HL-60 (cell line): ENCODE measurements at regions not wholly inside any gene's neighbourhood (a gene's known extent, or its start where the extent isn't known, plus 50 kb on each side); places are given as distances from the start of the nearest gene placed in this dataset.

Source experiments
- DNase-seq, 2 experiments: peaks; one replicate each; pipeline ENCODE4 v3.0.0-alpha.2; 2010 to 2020; ENCODE audit warnings: low read depth in 1 of 2, low spot score in 1 of 2
- H3K27ac ChIP-seq: fragments of 250-450 bp; sonication (Bioruptor Pico); replicated peaks from 2 replicates; pipeline ENCODE4 v1.5.1; 2020; ENCODE audit warnings: mild to moderate bottlenecking, moderate library complexity
- H3K27me3 ChIP-seq: fragments of 250-450 bp; sonication (Bioruptor Pico); 2 replicates; pipeline ENCODE4 v1.5.1; 2021; ENCODE audit warnings: mild to moderate bottlenecking, moderate library complexity; ENCODE audit not compliant: insufficient read depth, poor library complexity, severe bottlenecking
- H3K4me3 ChIP-seq: replicated peaks from 2 replicates; pipeline ENCODE4 v1.5.1; 2011; ENCODE audit warnings: mild to moderate bottlenecking, control low read depth, low read length; ENCODE audit not compliant: insufficient read depth
- GABPA ChIP-seq: IDR thresholded peaks from 2 replicates; pipeline ENCODE4 v1.6.1; 2012; ENCODE audit warnings: low read depth
- POLR2AphosphoS5 ChIP-seq: IDR thresholded peaks from 2 replicates; pipeline ENCODE4 v1.6.1; 2012; ENCODE audit warnings: low read depth
- SPI1 ChIP-seq: IDR thresholded peaks from 2 replicates; pipeline ENCODE4 v1.6.1; 2012; ENCODE audit warnings: low read depth, mild to moderate bottlenecking, borderline replicate concordance
- TF ChIP-seq, protein P1 (sequence below): IDR thresholded peaks from 2 replicates; pipeline ENCODE4 v1.6.1; 2012; ENCODE audit warnings: low read depth; ENCODE audit not compliant: insufficient replicate concordance
- TF ChIP-seq, protein P2 (sequence below): IDR thresholded peaks from one replicate; pipeline ENCODE4 v1.5.1; 2011; ENCODE audit warnings: low read length, control low read depth, inconsistent platforms; ENCODE audit not compliant: insufficient read depth

DNA sequence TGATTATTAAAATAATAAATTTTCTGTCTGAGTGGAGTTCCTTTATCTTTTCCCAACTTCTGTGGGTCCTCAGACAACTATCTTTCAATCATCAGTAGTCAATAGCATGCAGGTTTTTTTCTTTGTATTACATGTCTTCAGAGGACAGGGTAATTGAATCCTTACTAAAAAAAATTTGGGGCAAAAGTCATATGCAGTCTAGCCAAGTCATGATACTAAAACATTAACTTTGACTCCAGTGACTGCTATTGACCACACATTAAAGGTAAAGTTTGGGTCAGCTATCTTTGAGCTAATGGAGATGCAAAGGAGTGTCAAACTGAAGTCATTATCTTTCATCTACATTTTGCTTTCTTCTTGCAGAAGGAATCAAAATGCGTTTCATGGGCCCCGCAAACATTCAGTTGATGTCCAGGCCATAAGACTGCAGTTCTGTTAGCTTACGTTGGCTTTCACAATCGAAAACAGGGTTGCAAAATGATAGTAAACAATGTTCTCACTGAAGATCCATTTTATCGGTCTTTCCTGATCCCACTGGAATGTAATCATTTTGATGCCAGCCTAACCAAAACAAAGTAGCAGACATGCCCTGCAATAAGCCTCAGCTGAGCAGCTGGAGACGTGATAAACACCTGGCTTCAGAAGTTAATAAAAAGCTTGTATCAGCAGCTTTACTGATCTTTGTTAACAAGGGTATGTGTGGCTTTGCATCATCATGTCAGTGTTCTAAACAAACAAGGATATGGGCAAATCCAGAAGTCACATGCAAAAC lies 186.1 kb upstream of the PRLR start:
- Histone ChIP-seq H3K27me3 (no peaks in the 10 kb centered on the region), H3K27ac (no peak overlapping the region), H3K4me3 (no peak overlapping the region)
- no peak for DNase-seq
- TF ChIP-seq SPI1, result no peak
- TF ChIP-seq GABPA, result no peak
- TF ChIP-seq POLR2AphosphoS5, result no peak

GRCh38 chr5:35415309-35415708 lies 185.0 kb upstream of the PRLR start:
- no peak for DNase-seq
- no peaks in the 10 kb centered on the region for H3K27me3 ChIP-seq

GRCh38 chr5:35409361-35409760 lies 179.1 kb upstream of the PRLR start:
- H3K27me3 ChIP-seq, result no peaks in the 10 kb centered on the region
- no peak overlapping the region for H3K27ac ChIP-seq
- DNase-seq, result no peak
- no peak overlapping the region for H3K4me3 ChIP-seq
- TF ChIP-seq SPI1, result no peak

More at GRCh38 chr5:35415309-35415708, 185.0 kb upstream of the PRLR start:
- TF ChIP-seq POLR2AphosphoS5 (no peak), GABPA (no peak), SPI1 (no peak)
- TF ChIP-seq, protein P1, sequence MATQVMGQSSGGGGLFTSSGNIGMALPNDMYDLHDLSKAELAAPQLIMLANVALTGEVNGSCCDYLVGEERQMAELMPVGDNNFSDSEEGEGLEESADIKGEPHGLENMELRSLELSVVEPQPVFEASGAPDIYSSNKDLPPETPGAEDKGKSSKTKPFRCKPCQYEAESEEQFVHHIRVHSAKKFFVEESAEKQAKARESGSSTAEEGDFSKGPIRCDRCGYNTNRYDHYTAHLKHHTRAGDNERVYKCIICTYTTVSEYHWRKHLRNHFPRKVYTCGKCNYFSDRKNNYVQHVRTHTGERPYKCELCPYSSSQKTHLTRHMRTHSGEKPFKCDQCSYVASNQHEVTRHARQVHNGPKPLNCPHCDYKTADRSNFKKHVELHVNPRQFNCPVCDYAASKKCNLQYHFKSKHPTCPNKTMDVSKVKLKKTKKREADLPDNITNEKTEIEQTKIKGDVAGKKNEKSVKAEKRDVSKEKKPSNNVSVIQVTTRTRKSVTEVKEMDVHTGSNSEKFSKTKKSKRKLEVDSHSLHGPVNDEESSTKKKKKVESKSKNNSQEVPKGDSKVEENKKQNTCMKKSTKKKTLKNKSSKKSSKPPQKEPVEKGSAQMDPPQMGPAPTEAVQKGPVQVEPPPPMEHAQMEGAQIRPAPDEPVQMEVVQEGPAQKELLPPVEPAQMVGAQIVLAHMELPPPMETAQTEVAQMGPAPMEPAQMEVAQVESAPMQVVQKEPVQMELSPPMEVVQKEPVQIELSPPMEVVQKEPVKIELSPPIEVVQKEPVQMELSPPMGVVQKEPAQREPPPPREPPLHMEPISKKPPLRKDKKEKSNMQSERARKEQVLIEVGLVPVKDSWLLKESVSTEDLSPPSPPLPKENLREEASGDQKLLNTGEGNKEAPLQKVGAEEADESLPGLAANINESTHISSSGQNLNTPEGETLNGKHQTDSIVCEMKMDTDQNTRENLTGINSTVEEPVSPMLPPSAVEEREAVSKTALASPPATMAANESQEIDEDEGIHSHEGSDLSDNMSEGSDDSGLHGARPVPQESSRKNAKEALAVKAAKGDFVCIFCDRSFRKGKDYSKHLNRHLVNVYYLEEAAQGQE, result no peak
- TF ChIP-seq, protein P2, sequence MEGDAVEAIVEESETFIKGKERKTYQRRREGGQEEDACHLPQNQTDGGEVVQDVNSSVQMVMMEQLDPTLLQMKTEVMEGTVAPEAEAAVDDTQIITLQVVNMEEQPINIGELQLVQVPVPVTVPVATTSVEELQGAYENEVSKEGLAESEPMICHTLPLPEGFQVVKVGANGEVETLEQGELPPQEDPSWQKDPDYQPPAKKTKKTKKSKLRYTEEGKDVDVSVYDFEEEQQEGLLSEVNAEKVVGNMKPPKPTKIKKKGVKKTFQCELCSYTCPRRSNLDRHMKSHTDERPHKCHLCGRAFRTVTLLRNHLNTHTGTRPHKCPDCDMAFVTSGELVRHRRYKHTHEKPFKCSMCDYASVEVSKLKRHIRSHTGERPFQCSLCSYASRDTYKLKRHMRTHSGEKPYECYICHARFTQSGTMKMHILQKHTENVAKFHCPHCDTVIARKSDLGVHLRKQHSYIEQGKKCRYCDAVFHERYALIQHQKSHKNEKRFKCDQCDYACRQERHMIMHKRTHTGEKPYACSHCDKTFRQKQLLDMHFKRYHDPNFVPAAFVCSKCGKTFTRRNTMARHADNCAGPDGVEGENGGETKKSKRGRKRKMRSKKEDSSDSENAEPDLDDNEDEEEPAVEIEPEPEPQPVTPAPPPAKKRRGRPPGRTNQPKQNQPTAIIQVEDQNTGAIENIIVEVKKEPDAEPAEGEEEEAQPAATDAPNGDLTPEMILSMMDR, result no peak
- H3K27ac ChIP-seq, result no peak overlapping the region
- H3K4me3 ChIP-seq, result no peak overlapping the region

- Histone ChIP-seq H3K27ac (no peak overlapping the region), H3K27me3 (no peaks in the 10 kb centered on the region), H3K4me3 (no peak overlapping the region)
- no peak for DNase-seq
- no peak for TF ChIP-seq POLR2AphosphoS5
- no peak for TF ChIP-seq SPI1
- TF ChIP-seq, protein P2, result no peak
- no peak for TF ChIP-seq GABPA
- TF ChIP-seq, protein P1, result no peak
Measured at GRCh38 chr5:35408146-35408545, 177.9 kb upstream of the PRLR start.

GRCh38 chr5:35407697-35408096 lies 177.4 kb upstream of the PRLR start:
- Histone ChIP-seq H3K27me3 (no peaks in the 10 kb centered on the region), H3K27ac (no peak overlapping the region), H3K4me3 (no peak overlapping the region)
- TF ChIP-seq, protein P1, result no peak
- TF ChIP-seq SPI1 (no peak), GABPA (no peak)
- TF ChIP-seq, protein P2, result no peak
- DNase-seq, result no peak
